ES-I3 (cell line): ENCODE measurements at regions not wholly inside any gene's neighbourhood (a gene's known extent, or its start where the extent isn't known, plus 50 kb on each side); places are given as distances from the start of the nearest gene placed in this dataset.

ENCODE experiments used
- H3K36me3 ChIP-seq: 2 replicates; pipeline ENCODE4 v1.6.1; 2013; ENCODE audit warnings: mild to moderate bottlenecking, low read length, control low read depth, moderate library complexity; ENCODE audit not compliant: insufficient read depth
- H3K4me1 ChIP-seq: 2 replicates; pipeline ENCODE4 v1.6.1; 2013; ENCODE audit warnings: mild to moderate bottlenecking, control low read depth, low read length; ENCODE audit not compliant: insufficient read depth
- H3K9ac ChIP-seq: 2 replicates; pipeline ENCODE4 v1.6.1; 2013; ENCODE audit warnings: low read depth, mild to moderate bottlenecking, low read length, moderate library complexity
- H3K9me3 ChIP-seq: 2 replicates; pipeline ENCODE4 v1.6.1; 2013; ENCODE audit warnings: mild to moderate bottlenecking, low read length, moderate library complexity; ENCODE audit not compliant: control insufficient read depth, insufficient read depth

GRCh38 chr20:60600036-60600435 is 641.8 kb downstream of the CDH26 start:
- no peaks in the 10 kb centered on the region for H3K36me3 ChIP-seq
- H3K4me1 ChIP-seq = no peaks in the 10 kb centered on the region
- H3K9me3 ChIP-seq = no peaks in the 10 kb centered on the region
- H3K9ac ChIP-seq = no peak overlapping the region

GRCh38 chr20:60624066-60624465 is 628.0 kb upstream of the CDH4 start:
- Histone ChIP-seq H3K36me3 (no peaks in the 10 kb centered on the region), H3K9me3 (no peaks in the 10 kb centered on the region), H3K4me1 (no peaks in the 10 kb centered on the region), H3K9ac (no peak overlapping the region)

- Histone ChIP-seq H3K9ac (no peak overlapping the region), H3K36me3 (no peaks in the 10 kb centered on the region), H3K9me3 (no peaks in the 10 kb centered on the region), H3K4me1 (no peaks in the 10 kb centered on the region)
Measured at GRCh38 chr20:60627751-60628565, 624.1 kb upstream of the CDH4 start.

DNA sequence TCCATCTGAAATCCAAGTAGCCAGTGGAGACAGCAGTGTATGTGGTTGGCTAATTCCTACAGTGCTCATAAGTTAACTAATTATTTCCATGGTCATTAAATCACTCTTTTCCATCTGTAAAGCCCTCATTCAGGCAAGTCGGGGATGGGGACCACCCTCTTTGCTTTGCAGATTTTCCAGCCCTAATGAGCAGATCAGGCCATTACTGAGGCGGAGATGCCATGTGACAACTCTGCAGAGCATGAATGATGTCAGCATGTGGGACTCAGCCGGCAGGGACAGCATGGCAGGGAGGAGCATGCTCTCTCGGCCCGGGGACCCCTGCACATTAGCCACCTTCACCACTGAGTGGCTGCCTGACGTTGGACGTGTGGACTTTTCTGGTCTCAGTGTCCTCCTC is 623.3 kb upstream of the CDH4 start:
- H3K9ac ChIP-seq = no peak overlapping the region
- H3K9me3 ChIP-seq = no peaks in the 10 kb centered on the region
- H3K4me1 ChIP-seq = no peaks in the 10 kb centered on the region
- no peaks in the 10 kb centered on the region for H3K36me3 ChIP-seq

GRCh38 chr20:60629206-60629605 is 622.9 kb upstream of the CDH4 start:
- no peaks in the 10 kb centered on the region for H3K4me1 ChIP-seq
- no peaks in the 10 kb centered on the region for H3K36me3 ChIP-seq
- H3K9ac ChIP-seq = no peak overlapping the region
- H3K9me3 ChIP-seq = no peaks in the 10 kb centered on the region

DNA sequence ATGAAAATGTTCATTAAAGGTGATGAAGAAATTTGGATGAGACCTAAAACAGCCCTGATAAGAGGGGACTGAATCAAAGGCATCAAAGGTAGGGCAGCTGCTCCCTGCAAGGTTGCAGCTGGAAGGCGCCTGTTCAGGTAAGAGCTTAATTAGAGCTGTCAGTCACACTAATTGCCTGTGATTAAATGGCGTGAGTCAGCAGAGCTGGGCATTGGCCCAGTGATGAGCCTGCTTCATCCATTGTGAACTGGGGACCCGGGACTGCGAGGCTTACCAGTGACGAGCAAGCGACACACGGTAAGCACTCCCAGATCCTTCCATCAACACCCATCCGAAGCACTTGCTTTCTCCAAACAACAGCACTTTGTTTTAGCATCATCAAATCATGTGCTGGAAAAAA is 621.5 kb upstream of the CDH4 start:
- H3K36me3 ChIP-seq = no peaks in the 10 kb centered on the region
- H3K9me3 ChIP-seq = no peaks in the 10 kb centered on the region
- H3K4me1 ChIP-seq = no peaks in the 10 kb centered on the region
- H3K9ac ChIP-seq = no peak overlapping the region

DNA sequence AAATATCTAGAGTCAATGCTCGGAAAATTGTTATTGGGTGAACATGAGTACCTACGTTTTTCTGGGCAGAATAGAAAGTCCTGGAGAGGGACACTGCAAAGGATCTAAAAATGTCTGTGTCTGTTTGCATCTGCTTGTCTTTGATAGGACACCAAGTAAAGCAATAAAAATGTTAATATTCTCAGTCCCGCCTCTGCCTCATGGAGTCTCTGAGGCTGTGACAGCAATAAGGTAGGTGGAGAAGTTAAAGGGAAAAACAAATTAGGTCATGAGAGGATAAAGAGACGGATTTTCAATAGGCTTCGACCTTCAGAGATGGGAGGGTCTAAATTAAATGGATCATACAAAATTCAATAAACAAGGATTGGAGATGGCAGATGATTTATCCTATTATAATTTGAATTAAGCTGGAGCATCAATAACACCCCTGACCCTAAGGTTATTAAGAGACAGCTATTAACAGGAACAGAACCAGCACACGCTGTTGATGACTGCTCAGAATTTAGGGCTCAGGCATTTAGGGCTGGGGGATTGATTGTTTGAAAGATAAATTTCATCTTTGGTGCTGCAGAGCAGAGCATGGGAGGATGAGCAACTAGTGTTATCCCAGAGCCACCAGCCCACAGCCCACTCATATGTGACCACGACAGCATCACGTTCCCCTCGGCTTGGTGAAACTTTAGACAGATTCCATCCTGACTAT is 620.3 kb upstream of the CDH4 start:
- Histone ChIP-seq H3K36me3 (no peaks in the 10 kb centered on the region), H3K9me3 (peaks cover 6% of the 10 kb centered on the region; the same call in 1 of the 2 replicates), H3K9ac (no peak overlapping the region), H3K4me1 (no peaks in the 10 kb centered on the region)

- Histone ChIP-seq H3K36me3 (no peaks in the 10 kb centered on the region), H3K9ac (no peak overlapping the region), H3K4me1 (no peaks in the 10 kb centered on the region), H3K9me3 (peaks cover 6% of the 10 kb centered on the region; the same call in 1 of the 2 replicates)
Measured at GRCh38 chr20:60632391-60633262, 619.4 kb upstream of the CDH4 start.

DNA sequence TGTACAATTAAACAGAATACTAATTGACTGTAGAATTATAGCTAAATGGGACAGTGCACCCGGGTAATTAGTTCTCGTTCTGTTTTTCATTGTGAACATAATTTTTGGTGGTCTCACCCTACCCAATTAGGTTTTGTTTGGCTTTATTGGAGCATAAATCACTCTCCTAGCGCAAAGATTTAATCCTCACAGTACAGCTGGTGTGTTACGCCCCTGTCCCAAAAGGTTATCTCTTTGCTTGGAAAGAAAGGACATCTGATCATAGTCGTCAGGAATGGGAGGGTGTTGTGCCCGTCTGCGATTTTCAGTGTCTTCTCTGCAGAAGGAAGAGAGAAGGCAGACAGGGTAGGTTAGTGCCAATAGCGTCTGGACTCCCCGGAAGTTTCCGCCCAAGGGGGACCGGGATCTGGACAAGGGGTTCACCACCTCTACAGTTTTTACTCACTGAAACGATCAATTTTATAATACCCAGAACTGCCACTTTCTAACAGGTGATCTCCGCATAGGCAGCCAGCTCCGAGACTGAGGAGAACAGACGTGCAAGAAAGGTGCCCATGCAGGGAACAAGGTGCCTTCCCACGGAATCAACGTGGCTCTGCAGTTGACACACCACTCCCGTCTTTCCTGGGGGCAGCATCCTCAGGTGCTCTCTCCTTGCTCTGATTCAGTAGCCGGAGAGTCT is 617.4 kb upstream of the CDH4 start:
- Histone ChIP-seq H3K36me3 (no peaks in the 10 kb centered on the region), H3K9ac (no peak overlapping the region), H3K4me1 (no peaks in the 10 kb centered on the region), H3K9me3 (peaks cover 6% of the 10 kb centered on the region; the same call in 1 of the 2 replicates)

- no peak overlapping the region for H3K9ac ChIP-seq
- no peaks in the 10 kb centered on the region for H3K4me1 ChIP-seq
- H3K9me3 ChIP-seq = peaks cover 6% of the 10 kb centered on the region
- H3K36me3 ChIP-seq = no peaks in the 10 kb centered on the region
Measured at GRCh38 chr20:60636417-60636816, 615.6 kb upstream of the CDH4 start.

- Histone ChIP-seq H3K36me3 (no peaks in the 10 kb centered on the region), H3K4me1 (no peaks in the 10 kb centered on the region), H3K9me3 (peaks cover 6% of the 10 kb centered on the region), H3K9ac (no peak overlapping the region)
Measured at GRCh38 chr20:60637801-60638200, 614.3 kb upstream of the CDH4 start.

DNA sequence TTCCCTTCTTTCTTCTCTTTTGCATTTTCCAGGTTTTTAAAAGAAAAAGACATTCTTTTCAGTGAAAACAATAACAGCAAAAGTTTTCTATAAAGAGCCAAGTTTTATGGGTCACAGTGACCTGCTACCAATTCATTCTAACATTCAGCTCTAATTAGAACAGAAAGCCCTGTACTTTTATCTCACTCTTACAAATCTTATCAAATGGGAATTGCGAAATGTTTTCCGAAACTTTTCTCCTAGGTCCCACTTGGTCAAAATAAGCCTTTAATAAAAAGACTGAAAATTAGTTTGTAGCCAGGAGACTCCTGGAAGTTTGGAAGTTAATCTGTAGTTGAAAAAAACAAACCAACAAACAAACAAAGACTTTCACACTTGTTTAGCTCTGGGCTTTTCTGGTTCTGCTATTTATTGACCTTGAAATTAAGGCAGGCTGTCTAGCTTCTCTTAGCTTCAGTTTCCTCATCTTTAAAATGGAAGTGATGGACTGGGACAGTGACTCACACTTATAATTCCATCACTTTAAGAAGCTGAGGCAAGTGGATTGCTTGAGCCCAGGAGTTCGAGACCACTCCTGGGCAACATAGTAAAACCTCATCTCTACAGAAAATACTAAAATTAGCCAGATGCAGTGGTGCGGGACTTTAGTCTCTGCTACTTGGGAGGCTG is 613.5 kb upstream of the CDH4 start:
- peaks cover 6% of the 10 kb centered on the region for H3K9me3 ChIP-seq
- H3K36me3 ChIP-seq = no peaks in the 10 kb centered on the region
- H3K9ac ChIP-seq = no peak overlapping the region
- no peaks in the 10 kb centered on the region for H3K4me1 ChIP-seq

- H3K9ac ChIP-seq = no peak overlapping the region
- peaks cover 8% of the 10 kb centered on the region; the same call in 1 of the 2 replicates for H3K9me3 ChIP-seq
- H3K4me1 ChIP-seq = no peaks in the 10 kb centered on the region
- no peaks in the 10 kb centered on the region for H3K36me3 ChIP-seq
Measured at GRCh38 chr20:60641879-60642447, 610.1 kb upstream of the CDH4 start.
